ENCODE measurements at regions not wholly inside any gene's neighbourhood (a gene's known extent, or its start where the extent isn't known, plus 50 kb on each side); places are given as distances from the start of the nearest gene placed in this dataset.

GRCh38 chr7:130853503-130854279 is 119.7 kb upstream of the KLF14 start:
- Histone ChIP-seq H2AFZ (ENCODE audit: insufficient read depth, low read depth, low read length, poor library complexity, severe bottlenecking) (no peak overlapping the region), H3K4me1 (ENCODE audit: control insufficient read depth in 2 of 2, insufficient read depth in 2 of 2, low read length in 2 of 2) (no peaks in the 10 kb centered on the region), H3K9me3 (ENCODE audit: control extremely low read depth in 1 of 3, control insufficient read depth in 2 of 3, insufficient read depth in 1 of 3, low read length in 2 of 3) (peaks cover 10 to 32% (median 19%) of the 10 kb centered on the region in 3 donors), H3K4me2 (replicated peaks; ENCODE audit: low read depth, low read length, poor library complexity, severe bottlenecking) (no peak overlapping the region), H3K4me3 (ENCODE audit: control extremely low read depth in 1 of 5, extremely low read depth in 1 of 5, insufficient read depth in 1 of 5, low read depth in 2 of 5, low read length in 4 of 5) (no peak overlapping the region), H3K9ac (ENCODE audit: low read length) (no peak overlapping the region), H3K79me2 (ENCODE audit: control insufficient read depth, insufficient read depth, low read length) (no peaks in the 10 kb centered on the region), H3K27me3 (replicated peaks in 1 of 4; ENCODE audit: control extremely low read depth in 1 of 4, control insufficient read depth in 3 of 4, insufficient read depth in 4 of 4, low read length in 3 of 4) (no peaks in the 10 kb centered on the region), H4K20me1 (ENCODE audit: control insufficient read depth, insufficient read depth, low read length, poor library complexity, severe bottlenecking) (no peaks in the 10 kb centered on the region), H3K27ac (ENCODE audit: low read length in 2 of 2) (no peak overlapping the region), H3K36me3 (replicated peaks in 1 of 2; ENCODE audit: control extremely low read depth in 1 of 2, control insufficient read depth in 1 of 2, extremely low read depth in 1 of 2, insufficient read depth in 2 of 2, low read length in 1 of 2) (peaks cover 0 to 13% of the 10 kb centered on the region in 2 experiments)
- no peak for DNase-seq
- H3K27me3 Mint-ChIP-seq = no peaks in the 10 kb centered on the region
- ATAC-seq (ENCODE audit: low read depth) = no peak
- WGBS (ENCODE audit: insufficient coverage) = 100% methylated on average over 1 of the region's 7 CpGs
- H3K27ac Mint-ChIP-seq = no peak overlapping the region
- H3K9me3 Mint-ChIP-seq (ENCODE audit: insufficient read depth) = peaks cover 18% of the 10 kb centered on the region
- ChIA-PET POLR2A (no interaction called here), CTCF (no interaction called here)
- no peak for TF ChIP-seq CTCF (IDR thresholded peaks at IDR 0.05)
- TF ChIP-seq EZH2 (IDR thresholded peaks at IDR 0.05; ENCODE audit: borderline replicate concordance, insufficient read depth, low read depth, low read length, poor library complexity, severe bottlenecking) = no peak
- H3K4me1 Mint-ChIP-seq = no peaks in the 10 kb centered on the region
- intact Hi-C loops (cut with micrococcal nuclease) = no loop called here
- H3K4me3 Mint-ChIP-seq = no peak overlapping the region

- POLR2A ChIA-PET = no interaction called here
- WGBS (ENCODE audit: insufficient coverage) = no CpG with 5 or more reads among the region's 1 CpG
These were observed 120.5 kb upstream of the KLF14 start for GRCh38 chr7:130854481-130854880.

More at GRCh38 chr7:130854481-130854880, 120.5 kb upstream of the KLF14 start:
- Histone ChIP-seq H2AFZ (ENCODE audit: insufficient read depth, low read depth, low read length, poor library complexity, severe bottlenecking) (no peak overlapping the region), H3K79me2 (ENCODE audit: control insufficient read depth, insufficient read depth, low read length) (no peaks in the 10 kb centered on the region), H3K9ac (ENCODE audit: low read length) (no peak overlapping the region), H3K27ac (ENCODE audit: low read length in 2 of 2) (no peak overlapping the region), H3K4me2 (replicated peaks; ENCODE audit: low read depth, low read length, poor library complexity, severe bottlenecking) (no peak overlapping the region), H4K20me1 (ENCODE audit: control insufficient read depth, insufficient read depth, low read length, poor library complexity, severe bottlenecking) (no peaks in the 10 kb centered on the region), H3K9me3 (ENCODE audit: control extremely low read depth in 1 of 3, control insufficient read depth in 2 of 3, insufficient read depth in 1 of 3, low read length in 2 of 3) (peaks cover 10 to 38% (median 19%) of the 10 kb centered on the region in 3 donors), H3K27me3 (replicated peaks in 1 of 4; ENCODE audit: control extremely low read depth in 1 of 4, control insufficient read depth in 3 of 4, insufficient read depth in 4 of 4, low read length in 3 of 4) (no peaks in the 10 kb centered on the region), H3K36me3 (replicated peaks in 1 of 2; ENCODE audit: control extremely low read depth in 1 of 2, control insufficient read depth in 1 of 2, extremely low read depth in 1 of 2, insufficient read depth in 2 of 2, low read length in 1 of 2) (peaks cover 0 to 13% of the 10 kb centered on the region in 2 experiments), H3K4me1 (ENCODE audit: control insufficient read depth in 2 of 2, insufficient read depth in 2 of 2, low read length in 2 of 2) (no peaks in the 10 kb centered on the region), H3K4me3 (ENCODE audit: control extremely low read depth in 1 of 5, extremely low read depth in 1 of 5, insufficient read depth in 1 of 5, low read depth in 2 of 5, low read length in 4 of 5) (no peak overlapping the region)
- no peak for DNase-seq
- CTCF ChIA-PET = interaction anchor here (1.0 kb wide), 1 partner anchor 42 kb away, joined by 4 read pairs; no protein-coding TSS in a partner anchor
- H3K27ac Mint-ChIP-seq = no peak overlapping the region
- H3K4me1 Mint-ChIP-seq = no peaks in the 10 kb centered on the region
- no peak overlapping the region for H3K4me3 Mint-ChIP-seq
- no peaks in the 10 kb centered on the region for H3K27me3 Mint-ChIP-seq
- no peak for ATAC-seq (ENCODE audit: low read depth)
- intact Hi-C loops (cut with micrococcal nuclease) = no loop called here
- TF ChIP-seq CTCF (IDR thresholded peaks at IDR 0.05) (no peak), EZH2 (IDR thresholded peaks at IDR 0.05; ENCODE audit: borderline replicate concordance, insufficient read depth, low read depth, low read length, poor library complexity, severe bottlenecking) (no peak)
- H3K9me3 Mint-ChIP-seq (ENCODE audit: insufficient read depth) = peaks cover 19% of the 10 kb centered on the region

Data from B cell (primary cell).